Trophoblast cell (in vitro differentiated cells and primary cell): ENCODE measurements at regions not wholly inside any gene's neighbourhood (a gene's known extent, or its start where the extent isn't known, plus 50 kb on each side); places are given as distances from the start of the nearest gene placed in this dataset.
A peak's percentile ranks its signal among the peaks of the same experiment; 100 is the strongest.
"Not testable (repeated sequence)": the region's sequence is repeated elsewhere in the genome, so short reads cannot be mapped to it uniquely, and the experiment has no call there.

Experiments used
- DNase-seq, 2 donors: peaks; one replicate each; pipeline ENCODE4 v3.0.0-alpha.2; 2016
- H2AFZ ChIP-seq: 2 replicates; pipeline ENCODE4 v1.6.1; 2013; ENCODE audit warnings: low read length, moderate library complexity, mild to moderate bottlenecking; ENCODE audit not compliant: insufficient read depth, poor library complexity
- H2AK5ac ChIP-seq: 2 replicates; pipeline ENCODE4 v1.6.1; 2013; ENCODE audit warnings: mild to moderate bottlenecking, low read length
- H2BK120ac ChIP-seq: 2 replicates; pipeline ENCODE4 v1.6.1; 2013; ENCODE audit warnings: low read length, mild to moderate bottlenecking, moderate library complexity; ENCODE audit not compliant: insufficient read depth, poor library complexity
- H2BK12ac ChIP-seq: 2 replicates; pipeline ENCODE4 v1.6.1; 2013; ENCODE audit warnings: mild to moderate bottlenecking, low read length, moderate library complexity
- H2BK5ac ChIP-seq: 2 replicates; pipeline ENCODE4 v1.6.1; 2013; ENCODE audit warnings: low read length, low read depth, moderate library complexity, mild to moderate bottlenecking; ENCODE audit not compliant: poor library complexity
- H3K14ac ChIP-seq: 2 replicates; pipeline ENCODE4 v1.6.1; 2013; ENCODE audit warnings: mild to moderate bottlenecking, low read length
- H3K18ac ChIP-seq: 2 replicates; pipeline ENCODE4 v1.6.1; 2013; ENCODE audit warnings: mild to moderate bottlenecking, low read length
- H3K23ac ChIP-seq: 2 replicates; pipeline ENCODE4 v1.6.1; 2013; ENCODE audit warnings: low read length
- H3K27ac ChIP-seq: 2 replicates; pipeline ENCODE4 v1.5.1; 2013; ENCODE audit warnings: low read depth, mild to moderate bottlenecking, inconsistent platforms, low read length, moderate library complexity
- H3K27me3 ChIP-seq: 2 replicates; pipeline ENCODE4 v1.6.1; 2013; ENCODE audit warnings: inconsistent platforms, mild to moderate bottlenecking, low read length, moderate library complexity; ENCODE audit not compliant: insufficient read depth
- H3K36me3 ChIP-seq, 2 experiments: 1 replicate in 1 of 2; 2 replicates in 1 of 2; pipeline ENCODE4 v1.6.1; 2013; ENCODE audit warnings: low read length in 2 of 2, mild to moderate bottlenecking in 2 of 2, moderate library complexity in 1 of 2; ENCODE audit not compliant: insufficient read depth in 2 of 2, control insufficient read depth in 1 of 2
- H3K4ac ChIP-seq: 2 replicates; pipeline ENCODE4 v1.6.1; 2013; ENCODE audit warnings: low read depth, mild to moderate bottlenecking, low read length, moderate library complexity
- H3K4me1 ChIP-seq, 2 experiments: 1 replicate in 1 of 2; 2 replicates in 1 of 2; pipeline ENCODE4 v1.6.1; 2013; ENCODE audit warnings: low read length in 2 of 2, mild to moderate bottlenecking in 2 of 2, moderate library complexity in 1 of 2; ENCODE audit not compliant: insufficient read depth in 2 of 2, control insufficient read depth in 1 of 2
- H3K4me2 ChIP-seq: 2 replicates; pipeline ENCODE4 v1.6.1; 2013; ENCODE audit warnings: inconsistent platforms, mild to moderate bottlenecking, low read length, moderate library complexity
- H3K4me3 ChIP-seq: 2 replicates; pipeline ENCODE4 v1.5.1; 2013; ENCODE audit warnings: mild to moderate bottlenecking, low read depth, low read length, inconsistent platforms
- H3K79me1 ChIP-seq: one replicate; pipeline ENCODE4 v1.6.1; 2013; ENCODE audit warnings: low read length
- H3K79me2 ChIP-seq: 2 replicates; pipeline ENCODE4 v1.6.1; 2013; ENCODE audit warnings: low read length, mild to moderate bottlenecking; ENCODE audit not compliant: control insufficient read depth, insufficient read depth, poor library complexity
- H3K9ac ChIP-seq: 2 replicates; pipeline ENCODE4 v1.6.1; 2013; ENCODE audit warnings: mild to moderate bottlenecking, low read length
- H3K9me3 ChIP-seq: 2 replicates; pipeline ENCODE4 v1.6.1; 2013; ENCODE audit warnings: low read depth, mild to moderate bottlenecking, control low read depth, inconsistent platforms, low read length; ENCODE audit not compliant: insufficient read depth
- H4K12ac ChIP-seq: 2 replicates; pipeline ENCODE4 v1.6.1; 2013; ENCODE audit warnings: low read depth, mild to moderate bottlenecking, low read length, moderate library complexity
- H4K8ac ChIP-seq: 2 replicates; pipeline ENCODE4 v1.6.1; 2013; ENCODE audit warnings: low read depth, mild to moderate bottlenecking, low read length, moderate library complexity
- H4K91ac ChIP-seq: one replicate; pipeline ENCODE4 v1.6.1; 2013; ENCODE audit warnings: low read depth, mild to moderate bottlenecking, low read length, moderate library complexity
- WGBS: extraction: QIAGEN DNeasy Blood & Tissue Kit; methylation state at CpG from one replicate; pipeline ENCODE4 v1.1.7; 2013; ENCODE audit warnings: missing lambda C conversion rate; ENCODE audit not compliant: insufficient read length, insufficient coverage; ENCODE audit errors: extremely low coverage; 5-methylcytosine and 5-hydroxymethylcytosine counted together

DNA sequence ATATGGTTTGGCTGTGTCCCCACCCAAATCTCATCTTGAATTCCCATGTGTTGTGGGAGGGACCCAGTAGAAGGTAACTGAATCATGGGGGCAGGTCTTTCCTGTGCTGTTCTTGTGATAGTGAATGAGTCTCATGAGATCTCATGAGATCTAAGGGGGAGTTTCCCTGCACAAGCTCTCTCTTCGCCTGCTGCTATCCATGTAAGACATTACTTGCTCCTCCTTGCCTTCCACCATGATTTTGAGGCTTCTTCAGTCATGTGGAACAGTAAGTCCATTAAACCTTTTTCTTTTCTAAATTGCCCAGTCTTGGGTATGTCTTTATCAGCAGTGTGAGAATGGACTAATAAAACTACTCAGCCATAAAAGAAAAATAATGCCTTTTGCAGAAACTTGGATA, 80.8 kb upstream of the SERPINE2 start:
- H2AFZ ChIP-seq, H3K18ac ChIP-seq, H3K79me2 ChIP-seq, H3K36me3 ChIP-seq, H2BK120ac ChIP-seq, H3K9me3 ChIP-seq, H4K91ac ChIP-seq, H3K4me2 ChIP-seq, H3K9ac ChIP-seq, H2BK12ac ChIP-seq, H3K4me1 ChIP-seq, H3K4ac ChIP-seq, H3K27ac ChIP-seq, H4K8ac ChIP-seq, DNase-seq, H4K12ac ChIP-seq, H3K14ac ChIP-seq, H3K27me3 ChIP-seq, H3K4me3 ChIP-seq, H3K79me1 ChIP-seq, H3K23ac ChIP-seq, H2BK5ac ChIP-seq, H2AK5ac ChIP-seq: not testable (repeated sequence)
- WGBS, result no CpG with 5 or more reads among the region's 1 CpG

- Histone ChIP-seq H4K91ac (no peak overlapping the region), H3K23ac (no peak overlapping the region), H3K18ac (no peak overlapping the region), H3K27me3 (no peaks in the 10 kb centered on the region), H3K4me2 (no peak overlapping the region), H3K4me1 (no peaks in the 10 kb centered on the region), H4K12ac (no peak overlapping the region), H4K8ac (no peak overlapping the region), H3K4me3 (no peak overlapping the region), H3K79me1 (no peaks in the 10 kb centered on the region), H3K9ac (no peak overlapping the region), H3K27ac (no peak overlapping the region), H2BK12ac (no peak overlapping the region), H3K14ac (no peak overlapping the region), H2BK120ac (no peak overlapping the region), H2AK5ac (no peak overlapping the region), H2BK5ac (no peak overlapping the region), H2AFZ (no peak overlapping the region), H3K79me2 (no peaks in the 10 kb centered on the region), H3K36me3 (no peaks in the 10 kb centered on the region), H3K9me3 (no peaks in the 10 kb centered on the region), H3K4ac (no peak overlapping the region)
- no peak for DNase-seq
- no CpG with 5 or more reads among the region's 2 CpGs for WGBS
These were observed 75.3 kb upstream of the SERPINE2 start for GRCh38 chr2:224114428-224114827.

- not testable (repeated sequence) for H4K91ac ChIP-seq, H3K18ac ChIP-seq
- no CpG with 5 or more reads among the region's 1 CpG for WGBS
These were observed 74.8 kb upstream of the SERPINE2 start for GRCh38 chr2:224113930-224114329.

DNA sequence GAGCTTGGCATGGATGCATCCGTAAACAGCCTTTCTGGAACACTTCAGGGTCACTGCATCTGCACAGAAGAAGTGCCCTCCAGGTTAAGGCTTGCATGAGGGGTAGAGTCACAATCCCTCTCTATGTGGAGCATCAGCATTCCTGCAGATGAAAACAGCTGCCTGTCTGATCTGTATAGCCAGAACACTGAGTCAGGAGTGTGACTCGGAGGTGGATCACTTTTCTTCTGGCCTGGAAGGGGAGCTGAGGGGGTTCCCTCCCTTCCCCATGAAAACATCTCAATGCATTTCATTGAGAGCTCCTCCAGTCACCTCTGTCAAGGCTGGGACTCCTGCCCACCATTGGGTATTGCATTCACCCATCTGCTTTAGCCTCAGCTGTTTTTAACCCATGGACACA, 72.5 kb upstream of the SERPINE2 start:
- no CpG with 5 or more reads among the region's 2 CpGs for WGBS
- Histone ChIP-seq H3K18ac (no peak overlapping the region), H3K23ac (no peak overlapping the region), H3K4me1 (no peaks in the 10 kb centered on the region), H3K27ac (no peak overlapping the region), H3K4me3 (no peak overlapping the region), H3K79me2 (no peaks in the 10 kb centered on the region), H3K79me1 (no peaks in the 10 kb centered on the region), H4K91ac (no peak overlapping the region), H3K36me3 (no peaks in the 10 kb centered on the region), H3K4ac (no peak overlapping the region), H3K14ac (no peak overlapping the region), H2AK5ac (no peak overlapping the region), H2AFZ (no peak overlapping the region), H3K4me2 (no peak overlapping the region), H2BK5ac (no peak overlapping the region), H3K9me3 (no peaks in the 10 kb centered on the region), H4K12ac (no peak overlapping the region), H2BK120ac (no peak overlapping the region), H4K8ac (no peak overlapping the region), H3K27me3 (no peaks in the 10 kb centered on the region), H3K9ac (no peak overlapping the region), H2BK12ac (no peak overlapping the region)
- peak in 1 of 2 donors; percentile 56 for DNase-seq

More at GRCh38 chr2:224113930-224114329, 74.8 kb upstream of the SERPINE2 start:
- H3K9ac ChIP-seq, H3K4me3 ChIP-seq, H3K27me3 ChIP-seq, H2AFZ ChIP-seq, H2BK12ac ChIP-seq, H3K27ac ChIP-seq, H3K14ac ChIP-seq, H3K4me2 ChIP-seq, H2BK5ac ChIP-seq, H4K12ac ChIP-seq, H3K36me3 ChIP-seq, H4K8ac ChIP-seq, H3K79me1 ChIP-seq, H3K79me2 ChIP-seq, H3K4me1 ChIP-seq, DNase-seq, H3K9me3 ChIP-seq, H2AK5ac ChIP-seq, H3K4ac ChIP-seq, H2BK120ac ChIP-seq, H3K23ac ChIP-seq: not testable (repeated sequence)
